ENCODE measurements at regions not wholly inside any gene's neighbourhood (a gene's known extent, or its start where the extent isn't known, plus 50 kb on each side); places are given as distances from the start of the nearest gene placed in this dataset.

DNA sequence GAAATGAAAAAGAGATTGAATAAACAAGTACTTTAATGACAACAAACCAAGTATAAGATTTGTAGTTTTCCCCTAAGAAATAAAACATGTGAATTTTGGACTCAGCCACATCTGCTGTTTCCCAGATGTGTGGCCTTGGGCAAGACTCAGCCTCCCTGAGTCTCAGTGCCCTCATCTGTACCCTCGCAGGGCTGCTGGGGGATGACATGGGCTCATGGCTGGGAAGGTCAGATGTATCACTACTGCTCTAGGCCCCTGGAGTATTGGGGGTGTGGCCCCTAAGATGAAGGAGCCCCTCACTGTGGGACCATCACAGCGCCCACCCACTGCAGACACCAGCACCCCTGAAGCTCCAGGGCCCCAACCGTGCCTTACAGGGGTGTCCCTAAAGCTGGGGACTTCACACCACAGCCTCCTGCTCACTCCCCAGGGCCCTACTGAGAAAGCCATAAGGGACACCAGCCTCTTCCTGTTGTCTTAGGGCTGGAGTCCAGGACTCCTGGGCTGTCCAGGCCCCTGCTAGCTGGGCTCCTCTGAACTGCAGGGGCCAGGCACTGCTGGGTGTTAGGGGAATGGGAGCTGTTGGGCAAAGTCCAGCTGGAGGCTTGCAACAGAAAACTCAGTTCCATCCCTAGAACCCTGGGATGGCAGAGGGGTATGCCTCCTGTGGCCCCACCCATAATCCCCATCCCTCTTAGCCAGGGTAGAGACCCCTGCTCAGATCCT, 104.0 kb upstream of the WNT4 start:
- no peak for DNase-seq

DNA sequence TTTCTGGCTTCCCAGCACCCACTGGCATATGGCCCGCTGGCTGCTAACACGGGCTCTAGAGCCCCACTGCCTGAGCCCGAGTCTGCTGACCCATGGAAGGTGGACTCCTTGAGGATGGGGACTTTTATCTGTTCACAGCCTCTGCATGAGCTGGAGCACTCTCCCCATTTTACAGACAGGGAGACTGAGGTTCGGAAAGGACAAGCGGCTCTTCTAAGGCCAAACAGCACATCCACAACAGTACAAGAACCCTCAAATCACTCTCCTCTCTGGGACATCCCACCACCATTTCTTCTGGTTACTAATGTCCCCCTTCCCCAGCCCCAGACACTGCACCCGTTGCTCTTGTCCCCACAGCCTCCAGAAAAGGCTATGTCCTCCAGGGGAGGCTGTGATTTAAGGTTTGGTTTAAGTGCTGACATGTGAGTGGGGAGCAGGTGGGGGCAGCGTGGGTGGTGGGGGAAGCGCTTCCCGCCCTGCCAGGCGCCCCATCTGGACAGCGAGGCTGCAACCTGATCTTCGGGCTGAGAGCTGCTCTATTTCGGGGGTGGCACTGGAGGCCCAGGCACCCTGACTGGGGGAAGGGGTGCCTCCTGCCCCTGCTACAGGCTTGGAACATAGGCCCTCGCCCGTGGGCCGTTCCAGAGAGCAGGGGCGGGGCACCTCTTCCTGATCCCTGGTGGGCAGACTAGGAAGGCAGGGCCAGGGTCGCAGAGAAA, 104.8 kb upstream of the WNT4 start:
- no peak for DNase-seq

DNA sequence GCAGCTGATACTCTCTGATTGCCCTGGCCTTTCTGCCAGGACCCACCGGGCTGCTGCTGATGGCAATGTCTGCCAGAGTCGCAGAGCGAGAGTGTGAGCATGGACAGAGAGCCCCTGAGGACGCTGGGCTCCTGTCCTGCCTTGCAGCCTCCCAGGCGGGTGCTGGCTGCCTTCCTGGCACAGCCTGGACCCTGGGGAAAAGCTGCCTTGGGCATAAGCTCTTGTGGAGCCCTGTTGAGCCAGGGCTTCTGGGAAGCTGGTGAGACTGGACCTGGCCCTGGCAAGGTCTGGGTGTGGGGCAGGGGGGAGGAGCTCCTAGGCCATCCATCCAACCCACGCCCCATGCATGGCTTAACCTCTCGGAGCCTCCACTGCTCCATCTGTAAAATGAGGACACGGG, 105.8 kb upstream of the WNT4 start:
- no peak for DNase-seq

DNA sequence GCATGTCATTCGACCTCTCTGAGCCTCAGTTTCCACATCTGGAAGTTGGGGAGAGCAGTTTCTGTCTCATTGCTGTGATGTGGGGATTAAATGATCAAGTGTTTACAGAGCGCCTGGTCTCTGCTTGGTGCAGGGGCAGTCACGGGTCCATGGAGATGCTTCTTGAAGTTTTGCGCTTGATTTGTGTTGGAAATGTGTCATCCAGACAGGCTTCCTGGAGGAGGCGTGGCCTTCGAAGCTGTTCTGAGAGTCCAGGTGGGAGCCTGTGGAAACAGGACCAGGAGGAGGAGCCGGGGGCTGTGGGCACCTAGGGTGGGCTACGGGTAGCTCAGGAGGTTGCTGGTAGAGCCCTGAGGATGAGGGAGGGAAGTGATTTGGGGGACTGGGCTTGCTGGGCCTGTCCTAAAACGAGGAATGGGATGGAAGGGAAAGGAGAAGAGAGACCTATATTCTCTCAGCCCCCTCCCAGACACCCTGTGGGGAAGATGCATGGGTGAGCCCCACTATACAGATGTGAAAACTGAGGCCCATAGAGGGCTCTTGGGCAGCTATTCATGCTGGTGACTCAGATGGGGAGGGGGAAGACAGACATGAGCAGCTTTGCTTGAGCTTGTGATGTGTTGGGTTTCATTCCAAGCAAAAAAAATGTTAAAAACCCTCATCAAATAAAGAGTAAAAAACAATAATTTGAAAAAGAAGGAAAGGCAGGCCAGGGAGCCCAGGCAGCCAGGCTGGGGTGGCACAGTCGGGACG, 107.2 kb upstream of the WNT4 start:
- no peak for DNase-seq

DNA sequence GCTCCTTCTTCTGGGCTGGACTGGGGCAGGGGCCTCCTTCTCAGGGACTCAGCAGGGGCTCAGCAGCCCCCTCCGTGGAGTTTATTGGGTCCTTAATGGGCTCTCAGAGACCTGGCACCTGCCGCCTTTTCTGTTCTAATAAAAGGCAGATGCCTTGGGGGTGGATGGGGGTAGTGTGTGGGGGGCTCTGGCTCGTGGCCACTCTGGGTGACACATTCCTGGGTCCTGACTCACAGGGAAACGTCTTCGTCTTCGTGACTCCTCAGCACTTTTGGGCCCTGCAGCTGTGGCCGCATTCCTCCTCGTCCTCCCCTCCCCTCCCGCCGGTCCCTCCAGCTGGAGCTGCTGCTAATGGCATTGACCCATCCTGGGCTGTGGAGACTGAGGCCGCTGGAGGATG, 107.8 kb upstream of the WNT4 start:
- DNase-seq = no peak

DNA sequence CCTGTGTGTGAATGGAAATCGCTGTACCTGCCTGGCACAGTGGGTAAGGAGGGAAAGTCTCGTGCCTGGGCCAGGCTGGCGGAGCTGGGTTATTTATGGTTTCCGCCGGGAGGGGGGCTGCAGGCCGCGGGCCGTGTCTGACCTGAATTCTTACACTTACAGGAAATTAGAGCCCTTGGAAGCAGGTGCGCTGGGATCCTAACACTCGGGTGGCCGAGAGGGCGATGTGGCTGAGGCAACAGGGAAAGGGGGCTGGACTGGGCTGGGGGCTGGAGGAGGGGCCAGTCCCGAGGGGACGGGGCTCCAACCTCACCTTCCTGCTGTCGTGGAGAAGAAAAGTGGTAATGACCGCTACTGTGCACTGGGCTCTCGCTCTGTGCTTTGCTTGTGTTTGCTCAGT, 109.4 kb upstream of the WNT4 start:
- DNase-seq = no peak

DNA sequence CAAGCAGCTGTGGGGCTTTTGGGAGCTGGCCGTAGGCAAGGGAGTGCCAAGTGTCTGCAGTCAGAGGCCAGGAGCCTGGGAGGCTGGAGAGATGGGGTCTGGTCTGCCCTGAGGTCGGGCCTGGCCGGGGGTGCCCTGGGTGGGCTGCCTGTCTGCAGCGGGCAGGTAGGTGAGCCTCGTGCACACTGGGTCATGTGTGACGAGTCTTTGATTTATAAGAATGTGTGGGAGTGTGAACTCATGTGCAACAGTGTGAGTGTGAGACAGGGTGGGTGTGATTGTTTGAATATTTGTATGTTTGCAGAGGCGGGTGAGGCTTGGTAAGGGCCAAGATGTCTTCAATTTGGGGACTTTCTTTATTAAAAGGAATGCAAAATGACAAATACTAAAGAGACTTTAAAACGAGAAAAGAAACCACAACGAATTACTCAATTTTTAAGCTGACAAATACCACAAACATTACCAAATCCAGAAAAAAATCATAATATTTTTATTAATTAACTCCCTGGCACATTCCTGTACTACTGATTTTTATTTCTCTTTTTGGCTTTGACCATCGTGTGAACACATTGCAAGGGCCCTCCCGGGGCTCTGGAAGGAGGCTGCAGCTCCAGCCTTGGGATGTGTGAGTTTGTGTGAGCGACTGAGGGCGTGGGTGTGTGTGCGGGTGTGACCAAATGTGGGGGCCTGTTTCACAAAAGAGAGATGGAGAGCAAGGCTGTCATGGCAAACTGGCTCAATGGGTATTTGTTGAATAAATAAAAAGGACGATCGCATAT, 110.3 kb upstream of the WNT4 start:
- DNase-seq = no peak

DNA sequence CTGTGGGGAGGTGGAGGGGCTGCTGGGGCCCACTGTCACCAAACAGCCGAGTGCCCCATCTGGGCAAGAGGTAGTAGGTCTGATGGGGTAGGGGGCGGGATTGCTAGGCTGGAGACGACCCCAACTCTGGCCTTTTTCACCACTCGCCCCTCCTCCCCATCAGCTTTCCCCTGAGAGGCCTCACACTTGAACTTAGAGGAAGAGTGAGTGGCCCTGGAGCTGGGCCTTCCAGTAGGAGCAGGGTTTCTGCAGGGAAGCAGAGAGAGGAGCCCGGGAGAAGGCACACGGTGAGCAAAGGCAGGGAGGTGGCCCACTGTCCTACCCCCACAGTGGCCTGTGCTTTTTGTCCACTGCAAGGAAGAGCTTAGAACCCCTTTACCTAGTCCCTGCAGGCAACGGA, 111.9 kb upstream of the WNT4 start:
- DNase-seq = no peak

DNA sequence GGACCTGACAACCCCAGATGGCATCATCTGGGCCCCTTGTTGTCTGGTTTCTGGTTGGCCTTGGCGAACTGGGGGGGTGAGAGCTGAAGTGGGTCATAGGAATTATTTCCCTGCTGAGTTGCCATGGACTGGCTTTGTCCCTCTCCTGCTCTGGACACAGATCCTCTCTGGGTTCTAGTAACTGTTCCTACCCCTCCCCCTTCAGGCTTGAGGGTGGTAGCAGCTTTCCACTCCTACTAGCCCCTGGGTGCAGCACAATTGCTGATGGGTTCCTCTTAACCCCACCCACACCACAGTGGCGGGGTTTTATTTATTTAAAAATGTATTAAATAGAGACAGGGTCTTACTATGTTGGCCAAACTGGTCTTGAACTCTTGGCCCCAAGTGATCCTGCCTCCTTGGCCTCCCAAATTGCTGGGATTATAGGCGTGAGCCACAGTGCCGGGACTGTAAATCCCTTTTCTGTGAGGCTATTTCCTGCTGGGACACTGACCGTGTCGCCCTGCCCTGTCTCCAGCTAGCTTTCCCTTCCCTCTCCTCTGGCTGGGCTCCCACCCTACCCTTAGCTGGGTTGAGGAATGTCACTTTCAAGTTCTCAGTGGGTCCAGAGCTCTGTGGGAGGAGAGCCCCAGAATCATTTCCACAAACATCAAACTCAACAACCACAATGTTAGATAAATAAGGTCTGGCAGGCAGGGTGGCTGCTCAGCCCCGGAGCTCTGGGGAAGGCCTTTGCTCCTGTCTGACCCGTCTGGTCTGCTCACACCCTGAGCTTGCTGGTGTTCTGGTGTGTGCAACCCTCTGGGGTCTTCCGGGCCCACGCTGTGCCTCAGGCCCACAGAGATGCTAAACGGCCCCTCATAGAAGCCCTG, 112.7 kb upstream of the WNT4 start:
- no peak for DNase-seq

DNA sequence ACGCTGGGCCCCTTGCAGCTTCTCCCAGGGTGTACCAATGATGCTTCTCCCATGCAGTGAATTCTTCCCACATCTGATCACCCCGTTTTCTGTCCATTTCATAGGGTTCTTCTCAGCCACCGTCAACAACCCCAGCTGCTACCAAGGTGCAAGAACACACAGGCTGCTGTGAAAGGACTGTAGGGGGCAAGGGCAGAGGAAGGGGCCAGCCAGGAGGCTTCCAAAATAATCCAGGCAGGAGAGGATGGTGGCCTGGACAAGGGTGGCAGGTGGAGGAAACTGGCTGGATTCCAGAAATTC, 113.3 kb upstream of the WNT4 start:
- DNase-seq = no peak

DNA sequence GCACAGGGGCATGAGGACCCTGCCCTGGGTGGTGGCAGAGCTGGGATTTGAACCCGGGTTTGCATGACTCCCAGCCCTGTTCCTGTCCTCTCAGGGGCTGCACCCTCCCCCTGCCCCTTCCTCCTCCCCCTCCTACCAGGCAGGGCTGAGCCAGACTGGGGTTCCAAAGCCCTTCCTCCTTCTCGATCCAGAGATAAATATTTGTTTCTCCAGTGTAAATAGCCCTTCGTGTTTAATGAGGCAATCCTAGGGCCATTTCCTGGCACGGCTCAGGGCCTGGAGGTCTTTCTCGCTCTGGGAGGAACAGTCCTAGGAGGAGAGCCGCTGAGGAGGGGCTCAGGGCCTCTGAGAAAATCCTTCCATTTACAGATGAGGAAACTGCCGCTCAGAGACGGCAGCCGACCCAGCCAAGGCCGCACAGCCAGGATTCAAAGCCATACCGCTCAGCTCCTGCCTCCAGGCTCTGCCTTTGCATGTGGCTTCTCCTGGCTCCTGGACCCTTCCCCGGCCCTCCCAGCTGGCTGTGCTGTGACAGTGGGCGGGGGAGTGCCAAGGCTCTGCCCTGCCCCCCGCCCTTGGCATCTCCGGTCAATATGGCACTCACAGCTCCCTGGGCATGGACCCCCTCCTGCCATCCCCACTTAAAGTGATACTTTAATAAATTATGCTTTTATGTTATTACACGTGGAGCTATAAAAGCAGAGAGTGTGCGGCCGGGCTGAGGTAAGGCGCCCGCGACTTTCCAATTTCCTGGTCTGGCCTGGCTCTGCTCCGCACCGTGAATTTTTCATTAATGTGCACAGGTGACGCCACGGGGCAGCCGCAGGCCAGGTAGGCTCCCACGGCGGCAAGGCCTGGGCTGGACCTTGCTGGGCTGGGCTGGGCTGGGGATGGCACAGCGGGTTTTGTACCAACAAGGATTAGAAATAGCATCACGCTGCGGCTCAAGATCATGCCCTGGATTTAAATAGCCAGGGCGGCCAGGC, 114.7 kb upstream of the WNT4 start:
- no peak for DNase-seq

DNA sequence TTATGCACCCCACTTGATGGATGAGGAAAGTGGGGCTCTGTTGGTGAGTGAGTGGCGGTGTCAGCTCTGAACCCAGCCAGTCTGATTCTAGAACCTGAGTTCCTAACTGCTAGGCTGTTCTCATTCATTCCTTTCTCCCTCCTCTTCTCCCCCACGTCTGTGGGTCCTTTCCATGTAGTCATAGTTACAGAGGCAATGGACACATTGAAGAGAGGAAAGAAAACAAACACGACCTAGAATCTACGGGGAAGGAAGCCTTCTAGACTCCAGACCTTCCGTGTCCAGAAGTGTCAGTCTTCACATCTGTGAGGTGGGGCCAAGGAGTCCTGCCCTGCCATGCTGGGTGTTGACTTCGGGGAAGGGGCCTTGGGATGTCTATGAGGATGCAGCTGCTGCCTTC, 115.8 kb upstream of the WNT4 start:
- DNase-seq = no peak

DNA sequence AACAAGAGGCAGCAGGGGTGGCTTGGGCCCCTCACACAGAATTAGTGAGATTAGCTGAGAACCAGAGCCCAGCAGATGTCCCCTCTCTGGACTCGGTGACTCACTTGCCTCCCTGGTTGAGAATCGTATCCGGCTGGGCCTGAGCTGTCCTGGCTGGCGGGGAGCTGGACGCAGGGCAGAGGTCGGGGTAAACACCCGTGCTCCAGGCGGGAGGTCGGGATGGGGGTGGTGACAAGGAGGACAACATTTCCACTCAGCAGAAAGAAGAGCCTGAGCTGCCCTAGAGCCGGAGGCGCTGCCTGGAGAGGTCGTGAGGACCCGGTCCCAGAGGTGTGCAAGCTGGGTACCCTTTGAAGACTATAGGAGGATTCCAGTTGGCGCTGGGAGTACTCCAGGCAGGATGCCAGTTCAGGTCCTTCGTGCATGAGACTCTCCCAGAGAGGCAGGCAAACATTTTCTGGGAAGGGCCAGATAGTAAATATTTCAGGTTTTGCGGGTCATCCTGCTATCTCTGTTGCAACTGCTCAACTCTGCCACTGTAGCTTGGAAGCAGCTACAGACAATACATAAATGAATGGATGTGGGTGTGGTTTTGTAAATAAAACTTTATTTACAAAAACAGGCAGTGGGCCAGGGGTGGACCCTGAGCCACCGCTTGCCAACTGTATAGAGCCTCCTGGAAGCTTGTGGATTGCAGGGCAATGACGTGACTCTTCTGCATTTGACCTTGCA, 116.8 kb upstream of the WNT4 start:
- DNase-seq = no peak

DNA sequence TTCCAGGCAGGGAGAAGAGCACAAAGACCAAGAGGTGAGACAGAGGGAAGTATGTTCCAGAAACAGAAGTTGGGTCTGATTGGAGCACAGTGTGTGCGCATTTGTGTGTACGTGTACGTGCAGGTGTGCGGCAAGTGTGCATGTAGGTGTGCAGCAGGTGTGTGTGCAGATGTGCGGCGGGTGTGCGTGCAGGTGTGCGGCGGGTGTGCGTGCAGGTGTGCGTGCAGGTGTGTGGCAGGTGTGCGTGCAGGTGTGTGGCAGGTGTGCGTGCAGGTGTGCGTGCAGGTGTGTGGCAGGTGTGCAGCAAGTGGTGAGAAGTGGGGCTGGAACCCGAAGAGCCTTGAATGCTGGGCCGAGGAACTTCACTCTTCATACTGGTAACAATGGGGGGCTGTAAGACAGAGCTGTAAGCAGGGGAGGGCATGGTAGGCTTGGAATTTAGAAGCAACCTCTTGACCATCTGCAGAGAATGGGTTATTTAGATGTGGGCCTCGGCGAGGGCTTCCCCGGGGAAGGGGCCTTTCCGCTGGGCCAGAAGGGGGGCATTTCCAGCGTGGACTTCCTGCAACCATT, 118.0 kb upstream of the WNT4 start:
- DNase-seq = no peak

DNA sequence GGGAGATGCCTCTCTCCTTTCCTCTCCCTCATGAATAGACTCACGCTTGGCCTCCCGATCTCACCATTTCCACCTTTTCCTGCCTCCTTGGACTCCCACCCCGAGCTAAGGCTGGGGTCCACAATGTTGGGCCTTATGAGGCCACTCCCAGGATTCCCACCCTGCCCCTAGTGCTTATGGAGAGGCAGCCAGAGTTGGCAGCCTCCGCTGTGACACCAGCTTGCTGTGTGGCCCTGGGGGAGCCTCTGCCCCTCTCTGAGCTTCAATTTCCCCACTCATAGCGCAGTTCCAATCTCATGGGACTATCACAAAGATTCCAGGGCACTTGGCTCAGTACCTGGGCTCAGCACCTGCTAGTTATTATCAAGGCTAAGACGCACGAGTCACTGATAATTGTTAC, 118.7 kb upstream of the WNT4 start:
- no peak for DNase-seq

DNA sequence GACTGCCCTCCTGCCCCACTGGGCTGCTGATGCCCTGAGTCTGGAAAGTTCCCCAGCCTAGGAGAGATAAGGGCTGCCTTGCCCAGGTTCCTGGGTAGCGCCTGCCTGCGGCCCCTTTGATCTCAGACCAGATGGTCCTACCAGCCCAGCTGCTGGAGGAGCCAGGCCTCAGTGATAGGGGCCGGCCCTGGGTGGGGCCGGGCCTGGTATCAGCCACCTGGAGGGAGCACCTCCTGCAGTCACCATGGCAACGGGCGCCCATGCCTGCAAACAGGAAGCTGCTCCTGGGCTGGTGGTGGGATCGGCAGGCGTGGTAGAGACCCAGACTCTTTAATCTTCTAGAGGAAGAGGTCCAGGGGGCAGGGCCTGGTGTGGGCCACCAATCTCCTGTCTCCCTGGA, 119.7 kb upstream of the WNT4 start:
- no peak for DNase-seq

DNA sequence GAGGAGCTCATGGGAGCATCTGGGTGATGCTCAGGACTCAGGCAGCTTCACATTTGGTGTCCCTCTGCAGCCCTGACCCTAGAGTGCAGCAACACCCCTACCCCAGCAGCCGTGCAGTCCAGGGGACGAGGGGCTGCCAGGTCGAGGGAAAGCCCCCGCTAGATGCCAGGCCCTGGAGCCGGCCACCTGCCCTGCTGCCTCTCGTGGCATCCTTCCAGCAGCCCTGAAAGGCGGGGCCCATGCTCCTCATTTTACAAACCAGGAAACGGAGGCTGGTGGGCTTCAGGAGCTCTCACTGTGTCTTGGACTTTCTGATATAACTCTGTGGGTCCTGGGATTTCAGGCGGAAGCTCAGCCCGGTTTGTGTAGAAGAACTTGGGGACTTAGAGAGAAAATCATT, 120.5 kb upstream of the WNT4 start:
- no peak for DNase-seq

DNA sequence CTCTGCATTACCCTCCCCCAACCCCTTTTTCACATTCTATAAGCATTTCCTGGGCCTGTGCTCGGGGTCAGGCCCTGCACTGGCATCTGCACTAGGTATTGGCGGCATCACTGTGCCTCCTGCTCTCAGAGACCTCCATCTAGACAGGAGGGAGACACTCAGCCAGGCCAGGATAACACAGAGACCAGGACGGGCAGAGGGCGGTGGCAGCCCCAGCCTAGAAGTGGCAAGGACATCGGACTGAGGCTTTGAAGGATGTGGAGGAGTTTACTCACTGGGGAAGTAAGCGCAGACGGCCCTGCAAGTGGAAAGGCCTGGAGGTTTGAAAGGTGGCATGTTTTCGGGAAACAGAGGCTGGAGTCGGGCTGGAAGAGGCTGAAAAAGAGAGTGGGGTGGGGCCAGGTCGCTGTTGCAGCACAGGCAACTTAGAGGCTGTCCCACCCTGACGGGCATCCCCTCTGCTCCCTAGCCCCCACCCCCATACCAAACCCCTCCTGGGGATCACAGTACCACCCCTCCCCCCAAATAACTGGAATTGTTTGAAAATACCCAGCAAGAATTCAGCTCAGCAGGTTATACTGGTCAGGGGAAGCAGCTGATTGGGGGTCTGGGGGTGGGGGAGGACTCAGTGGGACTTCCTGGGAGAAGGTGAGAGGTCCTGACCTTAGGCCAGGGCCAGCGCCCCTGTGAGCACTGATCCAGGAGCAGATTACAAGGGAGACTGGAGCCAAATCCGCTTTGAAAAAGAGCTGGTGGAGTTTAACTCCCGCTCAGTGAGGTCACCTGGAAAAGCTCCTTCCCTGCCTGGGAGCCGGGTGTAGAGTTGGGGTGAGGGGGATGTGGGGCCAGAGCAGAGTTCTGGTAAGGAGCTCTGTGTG, 121.8 kb upstream of the WNT4 start:
- DNase-seq = no peak

DNA sequence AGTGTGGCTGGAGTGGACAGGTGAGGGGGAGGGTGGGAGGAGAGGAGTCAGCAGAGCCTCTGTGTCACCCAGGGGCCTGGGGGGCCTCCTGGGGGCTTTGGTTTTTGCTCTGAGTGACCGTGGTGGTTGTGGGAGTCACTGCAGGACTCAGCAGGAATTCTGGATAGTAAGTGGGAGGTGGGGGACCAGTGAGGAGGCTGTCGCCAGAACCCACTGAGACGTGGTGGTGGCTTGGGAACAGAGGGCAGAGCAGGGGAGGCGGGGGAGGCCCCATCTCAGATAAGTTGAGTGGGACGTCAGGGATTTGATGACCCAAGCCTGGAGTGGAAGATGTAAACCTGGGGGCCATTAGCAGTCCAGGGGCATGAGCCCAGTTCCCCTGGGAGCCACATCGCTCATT, 123.2 kb upstream of the WNT4 start:
- no peak for DNase-seq

All from NCI-H1436 treated with DMSO at 0.1 percent for 48 hours (cell line).